Liver (tissue), 3 donors: ENCODE measurements at regions not wholly inside any gene's neighbourhood (a gene's known extent, or its start where the extent isn't known, plus 50 kb on each side); places are given as distances from the start of the nearest gene placed in this dataset.

Experiments used
- CTCF ChIP-seq: fragments of 150-350 bp; IDR thresholded peaks from 2 replicates; pipeline ENCODE4 v1.5.1; 2017; ENCODE audit warnings: improper control_type of control experiment, low read depth, low read length; ENCODE audit not compliant: missing input control
- EGR1 ChIP-seq, 2 donors: IDR thresholded peaks; 2 replicates each; pipeline ENCODE4 v1.6.1; 2016 to 2018; ENCODE audit warnings: antibody characterized with exemption in 2 of 2, low read depth in 2 of 2
- FOXA2 ChIP-seq: IDR thresholded peaks from 2 replicates; pipeline ENCODE4 v1.6.1; 2016; ENCODE audit warnings: antibody characterized with exemption
- MAX ChIP-seq: IDR thresholded peaks from 2 replicates; pipeline ENCODE4 v1.6.1; 2016; ENCODE audit warnings: antibody characterized with exemption
- NR2F2 ChIP-seq: IDR thresholded peaks from 2 replicates; pipeline ENCODE4 v1.6.1; 2016; ENCODE audit warnings: antibody characterized with exemption
- RAD21 ChIP-seq, 2 donors: IDR thresholded peaks; 2 replicates each; pipeline ENCODE4 v1.6.1; 2016; ENCODE audit warnings: antibody characterized with exemption in 2 of 2, mild to moderate bottlenecking in 2 of 2
- RXRA ChIP-seq, 2 donors: IDR thresholded peaks; 2 replicates each; pipeline ENCODE4 v1.6.1; 2017 to 2018; ENCODE audit warnings: antibody characterized with exemption in 2 of 2, mild to moderate bottlenecking in 1 of 2
- TAF1 ChIP-seq: conservative IDR thresholded peaks from 2 replicates; pipeline ENCODE4 v1.6.1; 2016; ENCODE audit warnings: antibody characterized with exemption, mild to moderate bottlenecking
- YY1 ChIP-seq: IDR thresholded peaks from 2 replicates; pipeline ENCODE4 v1.6.1; 2016; ENCODE audit warnings: antibody characterized with exemption, mild to moderate bottlenecking
- TF ChIP-seq, protein P1 (sequence below): IDR thresholded peaks from 2 replicates; pipeline ENCODE4 v1.6.1; 2016; ENCODE audit warnings: antibody characterized with exemption
- TF ChIP-seq, protein P2 (sequence below): IDR thresholded peaks from 2 replicates; pipeline ENCODE4 v1.6.1; 2016; ENCODE audit warnings: antibody characterized with exemption, mild to moderate bottlenecking
- TF ChIP-seq, protein P3 (sequence below): IDR thresholded peaks from 2 replicates; pipeline ENCODE4 v1.6.1; 2016; ENCODE audit warnings: antibody characterized with exemption
- donor health status: healthy.
- donor health status: healthy.

DNA sequence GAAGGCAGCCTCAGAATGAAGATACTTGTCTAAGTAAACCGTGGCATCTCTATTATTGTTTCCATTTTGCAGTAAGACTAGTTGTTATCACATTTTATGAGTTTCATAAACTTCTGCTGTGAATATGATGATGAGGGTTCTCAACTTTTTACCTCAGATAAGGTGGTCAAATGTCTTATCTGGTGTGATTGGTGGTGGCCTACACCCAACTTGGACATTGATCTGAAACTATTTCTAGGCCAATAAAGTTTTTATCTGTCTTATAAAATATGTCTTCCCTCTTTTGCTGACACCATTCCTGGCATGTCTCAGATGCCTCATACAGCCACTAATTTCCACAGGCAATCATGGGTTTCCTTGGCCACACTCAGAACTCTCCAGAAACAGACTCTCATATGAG lies 480.3 kb upstream of the NR3C2 start:
- TF ChIP-seq CTCF = no peak
- no peak for TF ChIP-seq YY1
- no peak for TF ChIP-seq MAX
- TF ChIP-seq NR2F2 = no peak
- TF ChIP-seq, protein P1, sequence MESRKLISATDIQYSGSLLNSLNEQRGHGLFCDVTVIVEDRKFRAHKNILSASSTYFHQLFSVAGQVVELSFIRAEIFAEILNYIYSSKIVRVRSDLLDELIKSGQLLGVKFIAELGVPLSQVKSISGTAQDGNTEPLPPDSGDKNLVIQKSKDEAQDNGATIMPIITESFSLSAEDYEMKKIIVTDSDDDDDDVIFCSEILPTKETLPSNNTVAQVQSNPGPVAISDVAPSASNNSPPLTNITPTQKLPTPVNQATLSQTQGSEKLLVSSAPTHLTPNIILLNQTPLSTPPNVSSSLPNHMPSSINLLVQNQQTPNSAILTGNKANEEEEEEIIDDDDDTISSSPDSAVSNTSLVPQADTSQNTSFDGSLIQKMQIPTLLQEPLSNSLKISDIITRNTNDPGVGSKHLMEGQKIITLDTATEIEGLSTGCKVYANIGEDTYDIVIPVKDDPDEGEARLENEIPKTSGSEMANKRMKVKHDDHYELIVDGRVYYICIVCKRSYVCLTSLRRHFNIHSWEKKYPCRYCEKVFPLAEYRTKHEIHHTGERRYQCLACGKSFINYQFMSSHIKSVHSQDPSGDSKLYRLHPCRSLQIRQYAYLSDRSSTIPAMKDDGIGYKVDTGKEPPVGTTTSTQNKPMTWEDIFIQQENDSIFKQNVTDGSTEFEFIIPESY = no peak
- no peak for TF ChIP-seq RAD21 (IDR thresholded peaks at IDR 0.05)
- TF ChIP-seq TAF1 = no peak
- TF ChIP-seq RXRA (IDR thresholded peaks at IDR 0.05) = no peak
- TF ChIP-seq EGR1 (IDR thresholded peaks at IDR 0.05; ENCODE audit: low read depth in 2 of 2) = no peak
- TF ChIP-seq, protein P2, sequence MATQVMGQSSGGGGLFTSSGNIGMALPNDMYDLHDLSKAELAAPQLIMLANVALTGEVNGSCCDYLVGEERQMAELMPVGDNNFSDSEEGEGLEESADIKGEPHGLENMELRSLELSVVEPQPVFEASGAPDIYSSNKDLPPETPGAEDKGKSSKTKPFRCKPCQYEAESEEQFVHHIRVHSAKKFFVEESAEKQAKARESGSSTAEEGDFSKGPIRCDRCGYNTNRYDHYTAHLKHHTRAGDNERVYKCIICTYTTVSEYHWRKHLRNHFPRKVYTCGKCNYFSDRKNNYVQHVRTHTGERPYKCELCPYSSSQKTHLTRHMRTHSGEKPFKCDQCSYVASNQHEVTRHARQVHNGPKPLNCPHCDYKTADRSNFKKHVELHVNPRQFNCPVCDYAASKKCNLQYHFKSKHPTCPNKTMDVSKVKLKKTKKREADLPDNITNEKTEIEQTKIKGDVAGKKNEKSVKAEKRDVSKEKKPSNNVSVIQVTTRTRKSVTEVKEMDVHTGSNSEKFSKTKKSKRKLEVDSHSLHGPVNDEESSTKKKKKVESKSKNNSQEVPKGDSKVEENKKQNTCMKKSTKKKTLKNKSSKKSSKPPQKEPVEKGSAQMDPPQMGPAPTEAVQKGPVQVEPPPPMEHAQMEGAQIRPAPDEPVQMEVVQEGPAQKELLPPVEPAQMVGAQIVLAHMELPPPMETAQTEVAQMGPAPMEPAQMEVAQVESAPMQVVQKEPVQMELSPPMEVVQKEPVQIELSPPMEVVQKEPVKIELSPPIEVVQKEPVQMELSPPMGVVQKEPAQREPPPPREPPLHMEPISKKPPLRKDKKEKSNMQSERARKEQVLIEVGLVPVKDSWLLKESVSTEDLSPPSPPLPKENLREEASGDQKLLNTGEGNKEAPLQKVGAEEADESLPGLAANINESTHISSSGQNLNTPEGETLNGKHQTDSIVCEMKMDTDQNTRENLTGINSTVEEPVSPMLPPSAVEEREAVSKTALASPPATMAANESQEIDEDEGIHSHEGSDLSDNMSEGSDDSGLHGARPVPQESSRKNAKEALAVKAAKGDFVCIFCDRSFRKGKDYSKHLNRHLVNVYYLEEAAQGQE = no peak
- TF ChIP-seq FOXA2 = no peak
- TF ChIP-seq, protein P3, sequence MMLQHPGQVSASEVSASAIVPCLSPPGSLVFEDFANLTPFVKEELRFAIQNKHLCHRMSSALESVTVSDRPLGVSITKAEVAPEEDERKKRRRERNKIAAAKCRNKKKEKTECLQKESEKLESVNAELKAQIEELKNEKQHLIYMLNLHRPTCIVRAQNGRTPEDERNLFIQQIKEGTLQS = no peak
